Immature natural killer cell (primary cell): ENCODE measurements at regions not wholly inside any gene's neighbourhood (a gene's known extent, or its start where the extent isn't known, plus 50 kb on each side); places are given as distances from the start of the nearest gene placed in this dataset.
"Not testable (repeated sequence)": the region's sequence is repeated elsewhere in the genome, so short reads cannot be mapped to it uniquely, and the experiment has no call there.

Source experiments
- DNase-seq, 3 donors: peaks; one replicate each; pipeline ENCODE4 v3.0.0; 2022; ENCODE audit warnings: mixed read lengths in 1 of 3
- H3K27ac Mint-ChIP-seq, 6 donors: one replicate each; pipeline ENCODE4 v1.8.0; 2020; ENCODE audit warnings: mixed read lengths in 6 of 6, mild to moderate bottlenecking in 5 of 6, inconsistent platforms in 4 of 6, moderate library complexity in 3 of 6
- H3K27me3 Mint-ChIP-seq, 3 donors: one replicate each; pipeline ENCODE4 v1.8.0; 2020 to 2021; ENCODE audit warnings: low read depth in 3 of 3, mild to moderate bottlenecking in 3 of 3, mixed read lengths in 3 of 3, moderate library complexity in 3 of 3, inconsistent platforms in 1 of 3
- H3K36me3 Mint-ChIP-seq, 3 donors: one replicate each; pipeline ENCODE4 v1.8.0; 2020; ENCODE audit warnings: mixed read lengths in 3 of 3, inconsistent platforms in 2 of 3, mild to moderate bottlenecking in 2 of 3
- H3K4me1 Mint-ChIP-seq, 2 donors: one replicate each; pipeline ENCODE4 v1.8.0; 2020; ENCODE audit warnings: inconsistent platforms in 2 of 2, mild to moderate bottlenecking in 2 of 2, mixed read lengths in 2 of 2, moderate library complexity in 1 of 2
- H3K4me3 Mint-ChIP-seq, 5 donors: one replicate each; pipeline ENCODE4 v1.8.0; 2020; ENCODE audit warnings: mild to moderate bottlenecking in 5 of 5, mixed read lengths in 5 of 5, inconsistent platforms in 3 of 5, moderate library complexity in 3 of 5
- H3K9me3 Mint-ChIP-seq, 6 donors: one replicate each; pipeline ENCODE4 v1.8.0; 2020; ENCODE audit warnings: mild to moderate bottlenecking in 6 of 6, mixed read lengths in 6 of 6, inconsistent platforms in 4 of 6, moderate library complexity in 3 of 6

GRCh38 chr12:86970595-86970994 lies 714.4 kb upstream of the MGAT4C start:
- H3K9me3 Mint-ChIP-seq = peaks cover 9 to 43% (median 23%) of the 10 kb centered on the region in 6 donors

GRCh38 chr12:86959766-86960458 lies 703.7 kb upstream of the MGAT4C start:
- H3K36me3 Mint-ChIP-seq = no peaks in the 10 kb centered on the region

More at GRCh38 chr12:86970595-86970994, 714.4 kb upstream of the MGAT4C start:
- not testable (repeated sequence) for H3K4me3 Mint-ChIP-seq, H3K27me3 Mint-ChIP-seq, H3K27ac Mint-ChIP-seq, H3K36me3 Mint-ChIP-seq, H3K4me1 Mint-ChIP-seq, DNase-seq

GRCh38 chr12:86950444-86950843 lies 694.3 kb upstream of the MGAT4C start:
- H3K9me3 Mint-ChIP-seq = peaks cover 2 to 39% (median 13%) of the 10 kb centered on the region in 6 donors
- H3K36me3 Mint-ChIP-seq = no peaks in the 10 kb centered on the region
- H3K4me3 Mint-ChIP-seq = no peak overlapping the region
- DNase-seq = no peak
- no peaks in the 10 kb centered on the region for H3K4me1 Mint-ChIP-seq
- H3K27ac Mint-ChIP-seq = no peak overlapping the region
- peaks cover 0 to 7% (median 3%) of the 10 kb centered on the region in 3 donors for H3K27me3 Mint-ChIP-seq

More at GRCh38 chr12:86959766-86960458, 703.7 kb upstream of the MGAT4C start:
- Mint-ChIP-seq H3K4me1 (no peaks in the 10 kb centered on the region), H3K27me3 (peaks cover 0 to 3% (median 3%) of the 10 kb centered on the region in 3 donors), H3K9me3 (peaks cover 3 to 60% (median 22%) of the 10 kb centered on the region in 6 donors), H3K4me3 (no peak overlapping the region), H3K27ac (no peak overlapping the region)
- no peak for DNase-seq

DNA sequence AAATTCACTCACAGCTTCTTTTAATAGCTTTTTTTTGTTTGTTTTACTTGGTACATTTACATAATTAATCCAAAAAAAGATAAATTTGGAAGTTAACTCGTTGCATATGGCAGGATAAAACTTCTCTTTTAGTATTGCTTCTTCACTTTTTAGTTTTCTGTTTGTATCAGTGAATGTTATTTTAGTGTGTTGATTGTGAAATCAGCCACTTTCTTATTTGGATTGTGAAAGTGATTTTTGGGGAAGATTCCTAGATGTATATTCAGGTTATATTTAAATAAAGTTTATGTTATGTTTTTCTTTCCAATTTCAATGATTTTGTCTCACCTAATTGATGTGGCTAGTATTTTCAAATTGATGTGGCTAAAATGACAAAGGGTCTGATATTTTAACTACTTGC lies 693.9 kb upstream of the MGAT4C start:
- peaks cover 0 to 7% (median 3%) of the 10 kb centered on the region in 3 donors for H3K27me3 Mint-ChIP-seq
- H3K9me3 Mint-ChIP-seq = peaks cover 2 to 35% (median 13%) of the 10 kb centered on the region in 6 donors
- no peak overlapping the region for H3K27ac Mint-ChIP-seq
- no peak overlapping the region for H3K4me3 Mint-ChIP-seq
- no peaks in the 10 kb centered on the region for H3K36me3 Mint-ChIP-seq
- DNase-seq = no peak
- H3K4me1 Mint-ChIP-seq = no peaks in the 10 kb centered on the region

GRCh38 chr12:86948851-86949250 lies 692.7 kb upstream of the MGAT4C start:
- H3K27ac Mint-ChIP-seq = no peak overlapping the region
- DNase-seq = no peak
- H3K9me3 Mint-ChIP-seq = peaks cover 4 to 26% (median 14%) of the 10 kb centered on the region in 6 donors
- no peak overlapping the region for H3K4me3 Mint-ChIP-seq
- H3K27me3 Mint-ChIP-seq = peaks cover 0 to 7% (median 4%) of the 10 kb centered on the region in 3 donors
- H3K4me1 Mint-ChIP-seq = no peaks in the 10 kb centered on the region
- H3K36me3 Mint-ChIP-seq = no peaks in the 10 kb centered on the region

GRCh38 chr12:86945685-86946196 lies 689.5 kb upstream of the MGAT4C start:
- no peak for DNase-seq
- Mint-ChIP-seq H3K36me3 (peaks cover 0 to 3% (median 0%) of the 10 kb centered on the region in 3 donors), H3K9me3 (peaks cover 14 to 47% (median 22%) of the 10 kb centered on the region in 6 donors), H3K4me3 (no peak overlapping the region), H3K4me1 (no peaks in the 10 kb centered on the region), H3K27ac (no peak overlapping the region), H3K27me3 (peaks cover 0 to 9% (median 7%) of the 10 kb centered on the region in 3 donors)

DNA sequence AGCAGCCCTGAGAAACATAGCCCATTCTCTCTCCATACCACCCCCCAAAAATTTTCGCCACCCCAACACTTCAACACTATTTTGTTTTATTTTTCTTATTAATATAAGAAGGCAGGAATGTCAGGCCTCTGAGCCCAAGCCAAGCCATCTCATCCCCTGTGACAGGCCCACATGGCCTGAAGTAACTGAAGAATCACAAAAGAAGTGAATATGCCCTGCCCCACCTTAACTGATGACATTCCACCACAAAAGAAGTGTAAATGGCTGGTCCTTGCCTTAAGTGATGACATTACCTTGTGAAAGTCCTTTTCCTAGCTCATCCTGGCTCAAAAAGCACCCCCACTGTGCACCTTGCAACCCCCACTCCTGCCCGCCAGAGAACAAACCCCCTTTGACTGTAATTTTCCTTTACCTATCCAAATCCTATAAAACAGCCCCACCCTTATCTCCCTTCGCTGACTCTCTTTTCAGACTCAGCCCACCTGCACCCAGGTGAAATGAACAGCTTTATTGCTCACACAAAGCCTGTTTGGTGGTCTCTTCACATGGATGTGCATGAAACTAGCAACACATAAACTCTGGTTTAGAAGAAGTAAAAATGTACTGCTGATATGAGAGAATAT lies 688.1 kb upstream of the MGAT4C start:
- DNase-seq, H3K27me3 Mint-ChIP-seq, H3K4me1 Mint-ChIP-seq, H3K4me3 Mint-ChIP-seq, H3K27ac Mint-ChIP-seq, H3K36me3 Mint-ChIP-seq: not testable (repeated sequence)
- H3K9me3 Mint-ChIP-seq = peaks cover 20 to 47% (median 30%) of the 10 kb centered on the region in 6 donors

DNA sequence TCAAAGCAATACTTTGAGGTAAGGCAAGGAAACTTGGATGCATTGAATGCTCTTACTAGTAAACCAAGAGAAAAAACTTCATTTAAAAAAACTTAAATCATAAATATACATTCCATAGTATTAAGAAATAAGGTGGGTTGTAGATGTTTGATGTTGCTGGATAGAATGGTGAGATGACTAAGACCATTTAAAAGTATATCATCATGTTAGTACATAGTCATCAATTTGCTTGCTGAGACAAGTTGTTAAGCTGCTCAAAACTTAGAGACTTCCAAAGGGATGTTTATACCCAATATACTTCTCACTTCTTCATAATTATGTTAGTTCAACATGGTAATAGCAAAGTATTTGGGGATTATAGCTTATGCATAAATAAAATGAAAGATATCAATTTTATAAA lies 675.5 kb upstream of the MGAT4C start:
- H3K4me3 Mint-ChIP-seq = no peak overlapping the region
- no peak overlapping the region for H3K27ac Mint-ChIP-seq
- H3K4me1 Mint-ChIP-seq = no peaks in the 10 kb centered on the region
- no peak for DNase-seq
- H3K9me3 Mint-ChIP-seq = peaks cover 7 to 31% (median 14%) of the 10 kb centered on the region in 6 donors
- H3K27me3 Mint-ChIP-seq = no peaks in the 10 kb centered on the region
- H3K36me3 Mint-ChIP-seq = peaks cover 0 to 4% (median 0%) of the 10 kb centered on the region in 3 donors

DNA sequence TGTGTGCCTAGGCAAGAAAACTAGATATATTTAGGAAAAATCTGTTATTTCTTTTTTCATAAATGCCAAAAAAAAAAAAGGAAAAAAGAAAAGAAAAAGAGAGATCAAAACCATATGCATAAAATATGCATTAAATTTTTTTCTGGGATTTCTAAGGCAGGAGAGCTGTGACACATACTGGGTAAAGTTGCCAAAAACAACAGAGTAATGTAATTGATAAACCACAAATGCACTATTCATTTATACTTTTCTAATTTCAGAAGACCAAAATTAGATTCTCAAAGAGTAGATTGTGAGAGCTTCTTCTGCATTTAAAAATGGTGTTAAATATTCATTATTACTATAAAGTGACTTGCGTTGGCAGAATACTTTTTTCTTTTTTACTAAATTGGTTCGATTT lies 673.8 kb upstream of the MGAT4C start:
- H3K9me3 Mint-ChIP-seq = peaks cover 8 to 25% (median 10%) of the 10 kb centered on the region in 6 donors
- no peak for DNase-seq
- no peak overlapping the region for H3K27ac Mint-ChIP-seq
- peaks cover 0 to 4% (median 0%) of the 10 kb centered on the region in 3 donors for H3K36me3 Mint-ChIP-seq
- H3K27me3 Mint-ChIP-seq = no peaks in the 10 kb centered on the region
- no peak overlapping the region for H3K4me3 Mint-ChIP-seq
- no peaks in the 10 kb centered on the region for H3K4me1 Mint-ChIP-seq

GRCh38 chr12:86917121-86917520 lies 660.9 kb upstream of the MGAT4C start:
- Mint-ChIP-seq H3K27me3 (no peaks in the 10 kb centered on the region), H3K36me3 (peaks cover 0 to 6% (median 4%) of the 10 kb centered on the region in 3 donors), H3K27ac (no peak overlapping the region), H3K9me3 (peaks cover 10 to 28% (median 23%) of the 10 kb centered on the region in 6 donors), H3K4me1 (no peaks in the 10 kb centered on the region), H3K4me3 (no peak overlapping the region)
- DNase-seq = no peak

DNA sequence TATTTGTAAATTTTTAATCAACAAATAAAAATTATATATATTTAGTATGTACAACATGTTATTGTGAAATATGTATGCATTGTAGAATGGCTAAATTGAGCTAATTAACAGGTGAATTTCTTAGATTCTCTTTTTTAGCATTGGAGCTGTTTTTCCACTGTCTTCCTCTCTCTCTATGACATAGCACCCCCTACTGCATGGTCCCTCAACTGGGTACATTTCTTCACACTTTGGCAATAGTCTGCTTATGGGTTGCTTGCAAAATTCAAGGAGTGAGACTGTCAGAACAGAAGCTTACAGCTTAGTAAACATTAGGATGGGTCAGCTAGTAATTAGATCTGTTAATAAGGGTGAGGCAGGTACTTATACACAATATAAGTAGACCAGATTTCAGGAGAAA lies 658.5 kb upstream of the MGAT4C start:
- Mint-ChIP-seq H3K9me3 (peaks cover 11 to 38% (median 19%) of the 10 kb centered on the region in 6 donors), H3K27me3 (no peaks in the 10 kb centered on the region), H3K4me1 (no peaks in the 10 kb centered on the region), H3K27ac (no peak overlapping the region), H3K36me3 (peaks cover 0 to 6% (median 0%) of the 10 kb centered on the region in 3 donors), H3K4me3 (no peak overlapping the region)
- DNase-seq = no peak

- Mint-ChIP-seq H3K36me3 (no peaks in the 10 kb centered on the region), H3K9me3 (peaks cover 7 to 26% (median 17%) of the 10 kb centered on the region in 6 donors), H3K4me1 (no peaks in the 10 kb centered on the region), H3K27ac (no peak overlapping the region), H3K4me3 (no peak overlapping the region), H3K27me3 (no peaks in the 10 kb centered on the region)
- DNase-seq = no peak
Observed at GRCh38 chr12:86911973-86912372, 655.8 kb upstream of the MGAT4C start.

GRCh38 chr12:86903159-86903558 lies 647.0 kb upstream of the MGAT4C start:
- H3K36me3 Mint-ChIP-seq = no peaks in the 10 kb centered on the region
- H3K27ac Mint-ChIP-seq = no peak overlapping the region
- peaks cover 2 to 45% (median 16%) of the 10 kb centered on the region in 6 donors for H3K9me3 Mint-ChIP-seq
- H3K27me3 Mint-ChIP-seq = no peaks in the 10 kb centered on the region
- no peak for DNase-seq
- H3K4me1 Mint-ChIP-seq = no peaks in the 10 kb centered on the region
- H3K4me3 Mint-ChIP-seq = no peak overlapping the region

- H3K27me3 Mint-ChIP-seq = peaks cover 0 to 1% (median 0%) of the 10 kb centered on the region in 3 donors
- H3K36me3 Mint-ChIP-seq = no peaks in the 10 kb centered on the region
- no peaks in the 10 kb centered on the region for H3K4me1 Mint-ChIP-seq
Observed at GRCh38 chr12:86860776-86861175, 604.6 kb upstream of the MGAT4C start.

More at GRCh38 chr12:86860776-86861175, 604.6 kb upstream of the MGAT4C start:
- no peak for DNase-seq
- Mint-ChIP-seq H3K9me3 (peaks cover 0 to 26% (median 5%) of the 10 kb centered on the region in 6 donors), H3K27ac (no peak overlapping the region), H3K4me3 (no peak overlapping the region)
